ENCODE measurements at regions not wholly inside any gene's neighbourhood (a gene's known extent, or its start where the extent isn't known, plus 50 kb on each side); places are given as distances from the start of the nearest gene placed in this dataset.

- DNase-seq = no peak
- Histone ChIP-seq H3K9me3 (no peaks in the 10 kb centered on the region), H3K4me1 (no peaks in the 10 kb centered on the region), H3K36me3 (no peaks in the 10 kb centered on the region), H3K27ac (no peak overlapping the region), H3K4me3 (no peak overlapping the region), H3K27me3 (no peaks in the 10 kb centered on the region)
- intact Hi-C loops (cut with DNase I; ENCODE audit: low total_unique reads) = no loop called here
- no peak for TF ChIP-seq CTCF (IDR thresholded peaks at IDR 0.05)
These were observed 349.3 kb upstream of the SLC24A2 start for GRCh38 chr9:20138116-20138515.

GRCh38 chr9:20137425-20137824, 348.6 kb upstream of the SLC24A2 start:
- no peak overlapping the region for H3K27ac ChIP-seq
- no peak for DNase-seq
- H3K4me3 ChIP-seq = no peak overlapping the region
- no peak for TF ChIP-seq CTCF (IDR thresholded peaks at IDR 0.05)
- H3K36me3 ChIP-seq = no peaks in the 10 kb centered on the region
- no peaks in the 10 kb centered on the region for H3K4me1 ChIP-seq
- no peaks in the 10 kb centered on the region for H3K27me3 ChIP-seq
- intact Hi-C loops (cut with DNase I; ENCODE audit: low total_unique reads) = no loop called here
- H3K9me3 ChIP-seq = no peaks in the 10 kb centered on the region

GRCh38 chr9:20135119-20135697, 346.4 kb upstream of the SLC24A2 start:
- no peaks in the 10 kb centered on the region for H3K36me3 ChIP-seq
- H3K27me3 ChIP-seq = no peaks in the 10 kb centered on the region
- H3K9me3 ChIP-seq = no peaks in the 10 kb centered on the region
- no peaks in the 10 kb centered on the region for H3K4me1 ChIP-seq
- TF ChIP-seq CTCF (IDR thresholded peaks at IDR 0.05) = no peak
- no peak overlapping the region for H3K27ac ChIP-seq
- H3K4me3 ChIP-seq = no peak overlapping the region
- no peak for DNase-seq
- intact Hi-C loops (cut with DNase I; ENCODE audit: low total_unique reads) = no loop called here

- Histone ChIP-seq H3K27me3 (no peaks in the 10 kb centered on the region), H3K4me3 (no peak overlapping the region), H3K27ac (no peak overlapping the region), H3K9me3 (no peaks in the 10 kb centered on the region), H3K4me1 (no peaks in the 10 kb centered on the region), H3K36me3 (no peaks in the 10 kb centered on the region)
- TF ChIP-seq CTCF (IDR thresholded peaks at IDR 0.05) = no peak
- intact Hi-C loops (cut with DNase I; ENCODE audit: low total_unique reads) = no loop called here
- DNase-seq = no peak
These were observed 336.9 kb upstream of the SLC24A2 start for GRCh38 chr9:20125727-20126126.

GRCh38 chr9:20119566-20119965, 330.7 kb upstream of the SLC24A2 start:
- Histone ChIP-seq H3K4me1 (no peaks in the 10 kb centered on the region), H3K4me3 (no peak overlapping the region), H3K27ac (no peak overlapping the region), H3K27me3 (no peaks in the 10 kb centered on the region), H3K9me3 (peaks cover 0 to 7% (median 0%) of the 10 kb centered on the region in 3 donors), H3K36me3 (no peaks in the 10 kb centered on the region)
- no peak for DNase-seq
- intact Hi-C loops (cut with DNase I; ENCODE audit: low total_unique reads) = no loop called here
- no peak for TF ChIP-seq CTCF (IDR thresholded peaks at IDR 0.05)

GRCh38 chr9:20117986-20118385, 329.1 kb upstream of the SLC24A2 start:
- no peak for TF ChIP-seq CTCF (IDR thresholded peaks at IDR 0.05)
- intact Hi-C loops (cut with DNase I; ENCODE audit: low total_unique reads) = no loop called here
- DNase-seq = no peak
- Histone ChIP-seq H3K9me3 (peaks cover 0 to 7% (median 0%) of the 10 kb centered on the region in 3 donors), H3K4me1 (no peaks in the 10 kb centered on the region), H3K27me3 (no peaks in the 10 kb centered on the region), H3K36me3 (no peaks in the 10 kb centered on the region), H3K4me3 (no peak overlapping the region), H3K27ac (no peak overlapping the region)

All from tibial artery (tissue), 4 donors.